PC-3 (cell line): ENCODE measurements at regions not wholly inside any gene's neighbourhood (a gene's known extent, or its start where the extent isn't known, plus 50 kb on each side); places are given as distances from the start of the nearest gene placed in this dataset.

ENCODE experiments used
- ATAC-seq: fragments of 200-7000 bp; cut with Tn5 transposase; 2 replicates; pipeline ENCODE4 v1.9.1; 2020; ENCODE audit warnings: mild to moderate bottlenecking, moderate library complexity
- BruUV-seq: library from RNA; stranded (reverse); fragments of 400-500 nt; replicated peaks from 2 replicates; lab custom pipeline; 2021; lab: Mats Ljungman, UMichigan
- CTCF ChIA-PET: fragments of 300-600 bp; sonication (Branson Sonifier 250); formaldehyde crosslinking; loops from one replicate; lab custom pipeline; 2022; ENCODE audit warnings: antibody characterized with exemption; lab: Charles Lee
- POLR2A ChIA-PET: fragments of 300-600 bp; sonication (Branson Sonifier 250); formaldehyde crosslinking; loops from one replicate; lab custom pipeline; 2022; ENCODE audit warnings: antibody characterized with exemption; ENCODE audit not compliant: unreplicated experiment; lab: Charles Lee
- DNase-seq: peaks from one replicate; pipeline ENCODE4 v3.0.0-alpha.2; 2015
- H2AFZ ChIP-seq: fragments of 300-600 bp; sonication (generic); 2 replicates; pipeline ENCODE4 v1.6.0; 2016; ENCODE audit warnings: antibody characterized with exemption, low read length
- H3F3A ChIP-seq: fragments of 300-600 bp; sonication (generic); one replicate; pipeline ENCODE4 v1.6.0; 2017; ENCODE audit warnings: antibody characterized with exemption, low read length, control low read depth, mild to moderate bottlenecking; ENCODE audit not compliant: unreplicated experiment
- H3K27ac ChIP-seq: fragments of 300-600 bp; sonication (generic); 2 replicates; pipeline ENCODE4 v1.5.1; 2016; ENCODE audit warnings: mild to moderate bottlenecking, low read length
- H3K27me3 ChIP-seq: fragments of 300-600 bp; sonication (generic); 2 replicates; pipeline ENCODE4 v1.6.1; 2016; ENCODE audit warnings: low read length, mixed read lengths
- H3K36me3 ChIP-seq: fragments of 300-600 bp; sonication (generic); 2 replicates; pipeline ENCODE4 v1.6.1; 2016; ENCODE audit warnings: low read depth, mixed run types, low read length, mixed read lengths
- H3K4me1 ChIP-seq: fragments of 300-600 bp; sonication (generic); 2 replicates; pipeline ENCODE4 v1.5.1; 2016; ENCODE audit warnings: low read length; ENCODE audit not compliant: insufficient read depth
- H3K4me2 ChIP-seq: fragments of 300-600 bp; sonication (generic); 2 replicates; pipeline ENCODE4 v1.6.0; 2016; ENCODE audit warnings: low read length
- H3K4me3 ChIP-seq: fragments of 300-600 bp; sonication (generic); 2 replicates; pipeline ENCODE4 v1.5.1; 2016; ENCODE audit warnings: mild to moderate bottlenecking, low read length, mixed read lengths
- H3K79me2 ChIP-seq: fragments of 300-600 bp; sonication (generic); 2 replicates; pipeline ENCODE4 v1.6.1; 2017; ENCODE audit warnings: low read length, mixed read lengths
- H3K9ac ChIP-seq: fragments of 300-600 bp; sonication (generic); 2 replicates; pipeline ENCODE4 v1.6.0; 2016; ENCODE audit warnings: mild to moderate bottlenecking, low read length
- H3K9me2 ChIP-seq: fragments of 300-600 bp; sonication (generic); replicated peaks from 2 replicates; pipeline ENCODE4 v1.6.1; 2016; ENCODE audit warnings: mixed run types, low read length, mixed read lengths
- H3K9me3 ChIP-seq: fragments of 300-600 bp; sonication (generic); 2 replicates; pipeline ENCODE4 v1.6.1; 2016; ENCODE audit warnings: low read length, mixed read lengths
- H4K20me1 ChIP-seq: fragments of 300-600 bp; sonication (generic); 2 replicates; pipeline ENCODE4 v1.6.1; 2016; ENCODE audit warnings: low read length, mixed read lengths
- EZH2 ChIP-seq: fragments of 300-600 bp; sonication (generic); IDR thresholded peaks from one replicate; pipeline ENCODE4 v1.6.1; 2017; ENCODE audit warnings: antibody characterized with exemption, mild to moderate bottlenecking, low read length; ENCODE audit not compliant: unreplicated experiment
- EZH2phosphoT487 ChIP-seq: fragments of 300-600 bp; sonication (generic); IDR thresholded peaks from 2 replicates; pipeline ENCODE4 v1.6.1; 2018; ENCODE audit warnings: mild to moderate bottlenecking, antibody characterized with exemption, low read length, borderline replicate concordance
- intact Hi-C: fragments of 100-400 bp; cut with micrococcal nuclease; formaldehyde crosslinking; loops from 2 replicates; pipeline ENCODE4 v1.9.0; 2023
- TF ChIP-seq, protein P1 (sequence below): fragments of 300-600 bp; sonication (generic); conservative IDR thresholded peaks from 2 replicates; pipeline ENCODE4 v1.5.1; 2017; ENCODE audit warnings: antibody characterized with exemption, low read depth, mild to moderate bottlenecking, low read length

DNA sequence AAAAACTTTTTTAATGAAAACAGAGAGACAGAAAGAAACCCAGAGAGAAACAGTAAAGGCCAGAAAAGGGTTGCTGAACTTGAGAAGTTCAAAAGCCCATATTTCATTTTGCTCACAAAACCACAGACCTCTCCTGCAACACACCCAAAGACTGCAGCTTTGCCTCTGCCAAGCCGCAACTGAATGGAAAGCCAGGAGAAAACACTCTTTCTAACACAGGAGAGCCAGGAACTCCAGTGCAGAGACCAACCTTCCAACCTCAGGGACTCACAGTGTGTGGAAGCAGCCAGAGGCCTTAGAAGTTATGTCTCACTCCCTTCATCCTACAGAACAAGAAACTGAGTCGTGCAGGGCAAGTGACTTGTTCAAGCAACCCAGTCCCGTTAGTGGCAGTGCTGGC is 163.1 kb upstream of the HES1 start:
- Histone ChIP-seq H4K20me1 (no peaks in the 10 kb centered on the region), H3K4me3 (no peak overlapping the region), H3K36me3 (no peaks in the 10 kb centered on the region), H3K4me1 (peaks cover 35% of the 10 kb centered on the region), H3K4me2 (no peak overlapping the region), H2AFZ (no peak overlapping the region), H3K9me3 (no peaks in the 10 kb centered on the region), H3F3A (peaks cover 6% of the 10 kb centered on the region), H3K9me2 (no peaks in the 10 kb centered on the region), H3K9ac (no peak overlapping the region), H3K27ac (no peak overlapping the region), H3K79me2 (no peaks in the 10 kb centered on the region), H3K27me3 (no peaks in the 10 kb centered on the region)
- CTCF ChIA-PET, result no interaction called here
- DNase-seq (no peak), ATAC-seq (no peak)
- POLR2A ChIA-PET, result no interaction called here
- no peak for TF ChIP-seq EZH2phosphoT487
- no peak for TF ChIP-seq EZH2
- TF ChIP-seq, protein P1, sequence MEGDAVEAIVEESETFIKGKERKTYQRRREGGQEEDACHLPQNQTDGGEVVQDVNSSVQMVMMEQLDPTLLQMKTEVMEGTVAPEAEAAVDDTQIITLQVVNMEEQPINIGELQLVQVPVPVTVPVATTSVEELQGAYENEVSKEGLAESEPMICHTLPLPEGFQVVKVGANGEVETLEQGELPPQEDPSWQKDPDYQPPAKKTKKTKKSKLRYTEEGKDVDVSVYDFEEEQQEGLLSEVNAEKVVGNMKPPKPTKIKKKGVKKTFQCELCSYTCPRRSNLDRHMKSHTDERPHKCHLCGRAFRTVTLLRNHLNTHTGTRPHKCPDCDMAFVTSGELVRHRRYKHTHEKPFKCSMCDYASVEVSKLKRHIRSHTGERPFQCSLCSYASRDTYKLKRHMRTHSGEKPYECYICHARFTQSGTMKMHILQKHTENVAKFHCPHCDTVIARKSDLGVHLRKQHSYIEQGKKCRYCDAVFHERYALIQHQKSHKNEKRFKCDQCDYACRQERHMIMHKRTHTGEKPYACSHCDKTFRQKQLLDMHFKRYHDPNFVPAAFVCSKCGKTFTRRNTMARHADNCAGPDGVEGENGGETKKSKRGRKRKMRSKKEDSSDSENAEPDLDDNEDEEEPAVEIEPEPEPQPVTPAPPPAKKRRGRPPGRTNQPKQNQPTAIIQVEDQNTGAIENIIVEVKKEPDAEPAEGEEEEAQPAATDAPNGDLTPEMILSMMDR, result no peak
- BruUV-seq, result no TSS peak
- intact Hi-C loops, result loop anchor here (5.0 kb wide), 1 partner anchor 349 kb away; no protein-coding TSS in a partner anchor

DNA sequence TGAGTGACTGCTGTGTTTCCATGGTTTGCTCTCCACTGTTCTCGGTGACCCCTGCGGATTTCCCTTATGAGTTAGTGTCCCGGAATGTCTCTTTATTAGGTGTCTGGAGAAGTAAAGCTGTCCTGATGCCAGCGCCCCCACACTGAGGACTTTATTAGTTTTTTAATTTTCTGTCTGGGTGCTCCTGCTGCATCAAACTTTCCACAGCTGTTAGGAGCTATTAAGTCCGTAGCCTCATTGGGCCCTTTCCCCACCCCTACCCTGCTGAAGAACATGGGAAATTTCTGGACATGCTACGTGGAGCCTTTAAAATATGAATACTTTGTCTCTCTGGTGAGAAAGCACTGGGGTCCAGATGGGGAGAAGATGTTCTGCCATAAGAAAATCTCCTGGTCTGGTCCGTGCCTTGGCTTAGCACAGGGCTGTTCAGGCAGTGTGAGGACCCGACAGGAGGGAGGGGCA is 161.7 kb upstream of the HES1 start:
- H3F3A ChIP-seq, result peaks cover 6% of the 10 kb centered on the region
- H3K79me2 ChIP-seq, result no peaks in the 10 kb centered on the region
- TF ChIP-seq, protein P1, result no peak
- TF ChIP-seq EZH2, result no peak
- TF ChIP-seq EZH2phosphoT487, result no peak
- no peaks in the 10 kb centered on the region for H3K36me3 ChIP-seq
- CTCF ChIA-PET, result no interaction called here
- no peaks in the 10 kb centered on the region for H4K20me1 ChIP-seq
- intact Hi-C loops, result loop anchor here (5.0 kb wide), 1 partner anchor 348 kb away; no protein-coding TSS in a partner anchor
- H3K4me2 ChIP-seq, result no peak overlapping the region
- no peak overlapping the region for H3K4me3 ChIP-seq
- no peak overlapping the region for H3K9ac ChIP-seq
- DNase-seq, result no peak
- POLR2A ChIA-PET, result no interaction called here
- no peaks in the 10 kb centered on the region for H3K27me3 ChIP-seq
- H2AFZ ChIP-seq, result no peak overlapping the region
- no peak overlapping the region for H3K27ac ChIP-seq
- H3K4me1 ChIP-seq, result peaks cover 35% of the 10 kb centered on the region
- H3K9me2 ChIP-seq, result no peaks in the 10 kb centered on the region
- no peaks in the 10 kb centered on the region for H3K9me3 ChIP-seq
- no peak for ATAC-seq
- BruUV-seq, result no TSS peak

DNA sequence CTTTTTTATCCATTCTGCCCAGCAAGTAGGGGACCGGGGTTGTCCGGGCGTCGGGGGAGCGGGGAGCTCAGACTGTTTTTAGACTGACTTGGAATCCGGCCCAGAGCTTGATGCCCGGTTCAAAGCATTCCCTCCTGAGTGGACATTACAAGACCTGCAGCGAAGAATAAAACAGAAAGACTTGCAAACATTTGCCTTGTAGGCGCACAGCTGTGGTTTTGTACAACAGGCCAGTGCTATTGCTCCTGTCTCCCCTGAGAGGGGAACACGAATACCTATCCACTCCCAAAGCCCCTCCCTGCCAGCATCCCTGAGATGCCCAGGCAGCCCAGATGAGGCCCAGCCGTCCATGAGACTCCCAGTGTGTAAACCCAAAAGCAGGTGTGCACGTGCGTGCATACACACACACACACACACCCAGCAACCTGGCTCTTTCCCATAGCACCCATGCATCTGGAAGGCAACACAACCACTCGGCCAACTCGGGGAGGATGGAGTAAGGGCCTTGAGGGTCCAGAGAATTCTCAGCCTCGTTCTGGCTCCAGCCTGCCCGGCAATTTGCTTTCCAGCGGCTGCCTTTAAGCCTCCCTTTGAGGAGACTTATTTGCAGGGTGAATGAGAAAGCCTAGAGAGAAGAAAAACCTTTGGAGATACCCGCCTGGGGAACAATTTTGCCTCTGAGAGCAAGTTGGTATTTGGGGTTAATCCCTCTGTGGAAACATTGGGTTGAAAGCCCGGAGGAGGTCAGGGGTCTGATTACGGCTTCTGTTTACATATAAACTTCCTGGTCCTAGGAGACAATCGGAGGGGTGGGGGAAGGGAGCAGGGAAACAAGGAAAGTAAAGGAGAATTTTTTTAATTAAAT is 161.0 kb upstream of the HES1 start:
- Histone ChIP-seq H3K9me3 (no peaks in the 10 kb centered on the region), H3F3A (peaks cover 6% of the 10 kb centered on the region), H3K4me3 (no peak overlapping the region), H3K27ac (no peak overlapping the region), H2AFZ (no peak overlapping the region), H3K9ac (no peak overlapping the region), H3K36me3 (no peaks in the 10 kb centered on the region), H3K27me3 (no peaks in the 10 kb centered on the region), H3K4me1 (peaks cover 34% of the 10 kb centered on the region), H3K4me2 (no peak overlapping the region), H3K9me2 (no peaks in the 10 kb centered on the region), H4K20me1 (no peaks in the 10 kb centered on the region), H3K79me2 (no peaks in the 10 kb centered on the region)
- TF ChIP-seq EZH2phosphoT487 (no peak), EZH2 (no peak)
- TF ChIP-seq, protein P1, result no peak
- no TSS peak for BruUV-seq
- ChIA-PET POLR2A (interaction anchor here (0.9 kb wide), 1 partner anchor 160 kb away, joined by 5 read pairs; no protein-coding TSS in a partner anchor), CTCF (no interaction called here)
- no peak for DNase-seq
- ATAC-seq, result no peak
- intact Hi-C loops, result loop anchor here (5.0 kb wide), 1 partner anchor 347 kb away; no protein-coding TSS in a partner anchor
